ENCODE measurements at regions not wholly inside any gene's neighbourhood (a gene's known extent, or its start where the extent isn't known, plus 50 kb on each side); places are given as distances from the start of the nearest gene placed in this dataset.
A peak's percentile ranks its signal among the peaks of the same experiment; 100 is the strongest.

GRCh38 chr17:14784997-14785696 is 480.0 kb downstream of the PMP22 start:
- POLR2A ChIA-PET: no interaction called here
- Mint-ChIP-seq H3K4me1 (peaks cover 20% of the 10 kb centered on the region), H3K4me3 (no peak overlapping the region), H3K36me3 (no peaks in the 10 kb centered on the region), H3K9me3 (peaks cover 11% of the 10 kb centered on the region), H3K27me3 (ENCODE audit: low read depth) (no peaks in the 10 kb centered on the region), H3K27ac (no peak overlapping the region)
- ATAC-seq (peak; percentile 65), DNase-seq (ENCODE audit: low spot score) (peak; percentile 27)
- CTCF ChIA-PET: interaction anchor here (0.6 to 1.2 kb wide), 6 partner anchors 29 to 483 kb away, joined by 3 to 4 read pairs (median 3); no protein-coding TSS in a partner anchor
- TF ChIP-seq ZBTB21 (CRISPR knock-in tag; IDR thresholded peaks at IDR 0.05; ENCODE audit: borderline replicate concordance) (no peak), USF2 (CRISPR knock-in tag; IDR thresholded peaks at IDR 0.05) (no peak), ERG (CRISPR knock-in tag; IDR thresholded peaks at IDR 0.05) (no peak), HMGXB4 (CRISPR knock-in tag; IDR thresholded peaks at IDR 0.05) (no peak), ZNF138 (CRISPR knock-in tag; conservative IDR thresholded peaks at IDR 0.05) (no peak), CBFB (CRISPR knock-in tag; IDR thresholded peaks at IDR 0.05; ENCODE audit: low read depth) (no peak), MYBL2 (CRISPR knock-in tag; IDR thresholded peaks at IDR 0.05) (no peak), MLX (CRISPR knock-in tag; IDR thresholded peaks at IDR 0.05) (no peak)
- TF ChIP-seq, protein P1, sequence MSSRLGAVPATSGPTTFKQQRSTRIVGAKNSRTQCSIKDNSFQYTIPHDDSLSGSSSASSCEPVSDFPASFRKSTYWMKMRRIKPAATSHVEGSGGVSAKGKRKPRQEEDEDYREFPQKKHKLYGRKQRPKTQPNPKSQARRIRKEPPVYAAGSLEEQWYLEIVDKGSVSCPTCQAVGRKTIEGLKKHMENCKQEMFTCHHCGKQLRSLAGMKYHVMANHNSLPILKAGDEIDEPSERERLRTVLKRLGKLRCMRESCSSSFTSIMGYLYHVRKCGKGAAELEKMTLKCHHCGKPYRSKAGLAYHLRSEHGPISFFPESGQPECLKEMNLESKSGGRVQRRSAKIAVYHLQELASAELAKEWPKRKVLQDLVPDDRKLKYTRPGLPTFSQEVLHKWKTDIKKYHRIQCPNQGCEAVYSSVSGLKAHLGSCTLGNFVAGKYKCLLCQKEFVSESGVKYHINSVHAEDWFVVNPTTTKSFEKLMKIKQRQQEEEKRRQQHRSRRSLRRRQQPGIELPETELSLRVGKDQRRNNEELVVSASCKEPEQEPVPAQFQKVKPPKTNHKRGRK (CRISPR knock-in tag; IDR thresholded peaks at IDR 0.05; ENCODE audit: borderline replicate concordance): no peak

- Mint-ChIP-seq H3K27me3 (ENCODE audit: low read depth) (no peaks in the 10 kb centered on the region), H3K27ac (no peak overlapping the region), H3K36me3 (no peaks in the 10 kb centered on the region), H3K4me1 (peaks cover 45% of the 10 kb centered on the region), H3K4me3 (no peak overlapping the region), H3K9me3 (peaks cover 11% of the 10 kb centered on the region)
- DNase-seq (ENCODE audit: low spot score): no peak
- CTCF ChIA-PET: no interaction called here
- POLR2A ChIA-PET: no interaction called here
- peak; percentile 38; the same call in 1 of the 2 replicates for ATAC-seq
- TF ChIP-seq NR1H2 (CRISPR knock-in tag; IDR thresholded peaks at IDR 0.05) (no peak), SOX15 (CRISPR knock-in tag; IDR thresholded peaks at IDR 0.05) (no peak), NFYB (CRISPR knock-in tag; conservative IDR thresholded peaks at IDR 0.05; ENCODE audit: low read depth) (no peak), GRHL2 (CRISPR knock-in tag; IDR thresholded peaks at IDR 0.05; ENCODE audit: insufficient replicate concordance, severe bottlenecking) (no peak), CREB1 (CRISPR knock-in tag; IDR thresholded peaks at IDR 0.05) (no peak), TEAD4 (CRISPR knock-in tag; IDR thresholded peaks at IDR 0.05) (no peak), ZNF121 (CRISPR knock-in tag; IDR thresholded peaks at IDR 0.05) (no peak), NFE2L1 (CRISPR knock-in tag; IDR thresholded peaks at IDR 0.05) (no peak), NR3C1 (CRISPR knock-in tag; conservative IDR thresholded peaks at IDR 0.05; ENCODE audit: low read depth) (no peak)
- TF ChIP-seq, protein P2, sequence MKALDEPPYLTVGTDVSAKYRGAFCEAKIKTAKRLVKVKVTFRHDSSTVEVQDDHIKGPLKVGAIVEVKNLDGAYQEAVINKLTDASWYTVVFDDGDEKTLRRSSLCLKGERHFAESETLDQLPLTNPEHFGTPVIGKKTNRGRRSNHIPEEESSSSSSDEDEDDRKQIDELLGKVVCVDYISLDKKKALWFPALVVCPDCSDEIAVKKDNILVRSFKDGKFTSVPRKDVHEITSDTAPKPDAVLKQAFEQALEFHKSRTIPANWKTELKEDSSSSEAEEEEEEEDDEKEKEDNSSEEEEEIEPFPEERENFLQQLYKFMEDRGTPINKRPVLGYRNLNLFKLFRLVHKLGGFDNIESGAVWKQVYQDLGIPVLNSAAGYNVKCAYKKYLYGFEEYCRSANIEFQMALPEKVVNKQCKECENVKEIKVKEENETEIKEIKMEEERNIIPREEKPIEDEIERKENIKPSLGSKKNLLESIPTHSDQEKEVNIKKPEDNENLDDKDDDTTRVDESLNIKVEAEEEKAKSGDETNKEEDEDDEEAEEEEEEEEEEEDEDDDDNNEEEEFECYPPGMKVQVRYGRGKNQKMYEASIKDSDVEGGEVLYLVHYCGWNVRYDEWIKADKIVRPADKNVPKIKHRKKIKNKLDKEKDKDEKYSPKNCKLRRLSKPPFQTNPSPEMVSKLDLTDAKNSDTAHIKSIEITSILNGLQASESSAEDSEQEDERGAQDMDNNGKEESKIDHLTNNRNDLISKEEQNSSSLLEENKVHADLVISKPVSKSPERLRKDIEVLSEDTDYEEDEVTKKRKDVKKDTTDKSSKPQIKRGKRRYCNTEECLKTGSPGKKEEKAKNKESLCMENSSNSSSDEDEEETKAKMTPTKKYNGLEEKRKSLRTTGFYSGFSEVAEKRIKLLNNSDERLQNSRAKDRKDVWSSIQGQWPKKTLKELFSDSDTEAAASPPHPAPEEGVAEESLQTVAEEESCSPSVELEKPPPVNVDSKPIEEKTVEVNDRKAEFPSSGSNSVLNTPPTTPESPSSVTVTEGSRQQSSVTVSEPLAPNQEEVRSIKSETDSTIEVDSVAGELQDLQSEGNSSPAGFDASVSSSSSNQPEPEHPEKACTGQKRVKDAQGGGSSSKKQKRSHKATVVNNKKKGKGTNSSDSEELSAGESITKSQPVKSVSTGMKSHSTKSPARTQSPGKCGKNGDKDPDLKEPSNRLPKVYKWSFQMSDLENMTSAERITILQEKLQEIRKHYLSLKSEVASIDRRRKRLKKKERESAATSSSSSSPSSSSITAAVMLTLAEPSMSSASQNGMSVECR (CRISPR knock-in tag; IDR thresholded peaks at IDR 0.05; ENCODE audit: borderline replicate concordance): no peak
- TF ChIP-seq, protein P3, sequence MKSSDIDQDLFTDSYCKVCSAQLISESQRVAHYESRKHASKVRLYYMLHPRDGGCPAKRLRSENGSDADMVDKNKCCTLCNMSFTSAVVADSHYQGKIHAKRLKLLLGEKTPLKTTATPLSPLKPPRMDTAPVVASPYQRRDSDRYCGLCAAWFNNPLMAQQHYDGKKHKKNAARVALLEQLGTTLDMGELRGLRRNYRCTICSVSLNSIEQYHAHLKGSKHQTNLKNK (CRISPR knock-in tag; IDR thresholded peaks at IDR 0.05): no peak
- TF ChIP-seq, protein P4, sequence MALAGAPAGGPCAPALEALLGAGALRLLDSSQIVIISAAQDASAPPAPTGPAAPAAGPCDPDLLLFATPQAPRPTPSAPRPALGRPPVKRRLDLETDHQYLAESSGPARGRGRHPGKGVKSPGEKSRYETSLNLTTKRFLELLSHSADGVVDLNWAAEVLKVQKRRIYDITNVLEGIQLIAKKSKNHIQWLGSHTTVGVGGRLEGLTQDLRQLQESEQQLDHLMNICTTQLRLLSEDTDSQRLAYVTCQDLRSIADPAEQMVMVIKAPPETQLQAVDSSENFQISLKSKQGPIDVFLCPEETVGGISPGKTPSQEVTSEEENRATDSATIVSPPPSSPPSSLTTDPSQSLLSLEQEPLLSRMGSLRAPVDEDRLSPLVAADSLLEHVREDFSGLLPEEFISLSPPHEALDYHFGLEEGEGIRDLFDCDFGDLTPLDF (CRISPR knock-in tag; IDR thresholded peaks at IDR 0.05): no peak
Measured at GRCh38 chr17:14781123-14781522, 480.2 kb downstream of the HS3ST3B1 start.

All from WTC11 (cell line).